LNCaP clone FGC (cell line): ENCODE measurements at regions not wholly inside any gene's neighbourhood (a gene's known extent, or its start where the extent isn't known, plus 50 kb on each side); places are given as distances from the start of the nearest gene placed in this dataset.
"Not testable (repeated sequence)": the region's sequence is repeated elsewhere in the genome, so short reads cannot be mapped to it uniquely, and the experiment has no call there.

Experiments
- DNase-seq: peaks from one replicate; pipeline ENCODE4 v3.0.0-alpha.2; 2011; ENCODE audit warnings: low read depth
- H3K4me3 ChIP-seq: 2 replicates; pipeline ENCODE4 v1.5.1; 2011; ENCODE audit warnings: mild to moderate bottlenecking, low read depth, low read length, control low read depth
- CTCF ChIP-seq: IDR thresholded peaks from 2 replicates; pipeline ENCODE4 v1.5.1; 2012; ENCODE audit warnings: mild to moderate bottlenecking; ENCODE audit not compliant: control insufficient read depth, insufficient read depth; ENCODE audit errors: extremely low read depth

DNA sequence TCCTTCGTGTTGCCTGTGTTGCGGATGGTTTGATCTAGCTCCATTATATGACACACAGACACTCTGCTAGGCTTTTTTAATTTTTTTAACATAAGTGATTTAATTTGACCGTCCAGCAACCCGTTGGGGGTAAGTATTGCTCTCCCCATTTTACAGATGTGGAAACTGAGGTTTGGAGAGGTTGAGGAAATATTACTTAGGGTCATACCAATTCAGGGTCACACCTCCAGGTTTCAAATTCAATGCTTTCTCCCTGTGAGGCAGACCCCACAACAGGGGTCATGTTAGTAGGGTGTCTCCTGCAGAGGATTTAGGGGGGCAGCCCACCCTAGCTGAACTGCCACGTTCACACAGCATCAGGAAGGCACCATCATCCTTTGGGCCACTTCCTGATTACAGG, 179.4 kb downstream of the COPRS start:
- H3K4me3 ChIP-seq: no peak overlapping the region
- TF ChIP-seq CTCF: no peak
- no peak for DNase-seq

DNA sequence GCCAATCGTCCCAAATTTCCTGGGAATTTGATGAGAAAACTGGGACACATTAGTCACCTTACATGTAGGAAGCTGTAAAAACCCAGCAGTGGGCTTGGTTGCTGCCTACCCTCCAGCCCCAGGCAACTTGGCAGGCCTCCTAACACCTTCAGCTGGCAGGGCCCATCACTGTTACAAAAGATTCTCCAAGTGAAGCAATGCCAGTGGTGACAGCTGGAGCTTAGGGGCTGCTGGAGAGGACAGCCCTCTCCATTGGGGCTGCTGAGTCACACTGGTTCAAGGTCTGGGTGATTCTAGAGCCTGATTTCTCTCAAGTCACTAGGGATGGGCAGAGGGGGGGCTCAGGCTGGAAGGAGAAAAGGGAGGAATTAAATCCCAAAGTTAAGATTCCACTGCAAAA, 180.6 kb downstream of the COPRS start:
- H3K4me3 ChIP-seq: no peak overlapping the region
- DNase-seq: no peak
- no peak for TF ChIP-seq CTCF

DNA sequence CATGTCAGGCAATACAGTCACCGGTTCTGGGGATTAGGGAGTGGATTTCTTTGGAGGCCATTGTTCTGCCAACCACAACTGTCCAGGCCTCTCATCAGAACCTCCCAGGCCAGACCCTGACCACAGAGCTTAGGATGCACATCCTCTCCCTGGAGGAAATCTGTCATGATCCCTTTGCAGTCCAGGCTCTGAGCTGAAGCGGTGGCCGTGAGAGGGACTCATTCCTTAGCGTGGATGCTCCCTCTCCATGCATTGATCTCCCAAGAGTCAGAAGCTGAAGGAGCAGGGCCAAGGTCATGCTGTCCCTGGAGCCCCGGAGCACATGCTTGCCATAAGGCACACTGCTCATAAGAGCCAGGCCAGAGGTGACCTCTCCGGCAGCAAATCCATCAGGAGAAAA, 181.4 kb downstream of the COPRS start:
- DNase-seq: no peak

GRCh38 chr17:31677036-31677435, 182.0 kb downstream of the COPRS start:
- no peak for DNase-seq
- no peak overlapping the region for H3K4me3 ChIP-seq
- no peak for TF ChIP-seq CTCF

More for the DNA sequence above, 181.4 kb downstream of the COPRS start:
- TF ChIP-seq CTCF: no peak
- no peak overlapping the region for H3K4me3 ChIP-seq

GRCh38 chr17:31675392-31675791, 183.7 kb downstream of the COPRS start:
- not testable (repeated sequence) for DNase-seq, H3K4me3 ChIP-seq

DNA sequence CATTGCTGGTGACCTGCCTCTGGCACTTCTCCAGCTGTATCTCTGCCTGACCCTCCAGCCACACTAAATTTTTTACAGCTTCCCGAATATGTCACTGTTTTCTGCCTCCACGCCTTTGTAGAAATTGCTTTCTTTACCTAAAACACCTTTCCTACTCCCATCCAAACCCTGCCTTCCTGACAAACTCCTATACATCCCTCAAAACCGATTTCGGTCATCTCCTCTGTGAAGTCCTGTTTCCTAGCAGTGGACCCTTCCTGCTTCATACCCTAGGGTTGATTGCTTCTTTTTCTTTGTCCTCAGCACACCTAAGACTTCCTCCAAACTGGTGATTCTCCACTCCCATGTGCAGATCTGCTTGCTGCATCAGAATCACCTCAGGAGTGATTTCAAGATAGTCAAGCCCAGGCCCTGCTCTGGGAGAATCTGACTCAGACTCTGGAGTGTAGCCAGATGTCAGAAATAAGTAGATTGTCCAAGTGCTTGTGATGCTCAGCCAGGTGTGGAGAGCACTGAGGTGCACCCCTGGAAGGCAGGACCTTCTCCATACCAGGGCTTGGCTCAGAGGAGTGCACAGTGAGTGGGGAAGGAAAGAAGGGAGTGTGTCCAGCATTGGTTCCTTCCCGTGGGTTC, 184.2 kb downstream of the COPRS start:
- no peak overlapping the region for H3K4me3 ChIP-seq
- no peak for DNase-seq
- TF ChIP-seq CTCF: no peak

DNA sequence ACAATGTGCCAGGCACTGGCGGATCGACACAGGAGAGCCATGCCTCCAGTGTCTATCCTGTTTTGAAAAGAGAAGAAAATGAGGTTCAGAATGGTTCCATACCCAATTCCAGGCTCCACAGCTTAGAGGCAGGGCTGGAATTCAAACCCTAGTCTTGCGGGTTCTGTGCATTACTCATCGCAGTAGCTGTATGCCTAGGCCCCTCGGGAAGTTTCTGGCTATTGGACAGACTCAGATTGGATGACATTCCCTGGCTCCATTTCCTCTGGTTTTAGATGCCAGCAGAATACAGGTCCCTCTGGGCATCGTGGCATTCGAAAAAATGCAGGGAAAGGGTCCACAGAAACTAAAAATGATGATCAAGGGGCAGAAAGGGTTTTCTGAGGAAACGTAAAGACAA, 184.7 kb downstream of the COPRS start:
- no peak for TF ChIP-seq CTCF
- DNase-seq: no peak
- H3K4me3 ChIP-seq: no peak overlapping the region
